ENCODE measurements at regions not wholly inside any gene's neighbourhood (a gene's known extent, or its start where the extent isn't known, plus 50 kb on each side); places are given as distances from the start of the nearest gene placed in this dataset.
A peak's percentile ranks its signal among the peaks of the same experiment; 100 is the strongest.

DNA sequence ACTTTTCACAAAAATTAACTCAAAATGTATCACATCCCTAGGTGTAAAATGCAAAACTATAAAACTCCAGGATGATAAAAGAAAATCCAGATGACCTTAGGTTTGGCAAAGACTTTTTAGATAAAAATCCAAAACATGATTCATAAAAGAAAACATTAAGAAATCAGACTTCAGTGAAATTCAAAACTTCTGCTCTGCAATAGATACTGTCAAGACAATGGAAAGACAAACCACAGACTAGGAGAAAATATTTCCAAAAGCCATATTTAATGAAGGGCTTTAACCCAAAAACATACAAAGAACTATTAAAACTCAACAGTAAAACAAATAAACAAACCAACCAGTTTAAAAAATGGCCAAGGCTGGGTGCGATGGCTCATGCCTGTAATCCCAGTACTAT, 173.6 kb upstream of the SPOPL start:
- H3K79me2 ChIP-seq (ENCODE audit: insufficient read depth, low read length): no peaks in the 10 kb centered on the region
- H3K79me1 ChIP-seq (ENCODE audit: insufficient read depth, low read depth, low read length, poor library complexity, severe bottlenecking): no peaks in the 10 kb centered on the region
- Mint-ChIP-seq H3K9me3 (no peaks in the 10 kb centered on the region), H3K36me3 (ENCODE audit: insufficient read depth in 1 of 3, low read depth in 3 of 3) (no peaks in the 10 kb centered on the region), H3K27ac (peak overlapping the region in 1 of 3 experiments; percentile 25; a peak in 1 of 7 replicates), H3K4me1 (no peaks in the 10 kb centered on the region), H3K27me3 (ENCODE audit: low read depth) (no peaks in the 10 kb centered on the region), H3K4me3 (no peak overlapping the region)
- H4K91ac ChIP-seq (ENCODE audit: insufficient read length, low read depth, low read length): no peak overlapping the region
- TF ChIP-seq, protein P1, sequence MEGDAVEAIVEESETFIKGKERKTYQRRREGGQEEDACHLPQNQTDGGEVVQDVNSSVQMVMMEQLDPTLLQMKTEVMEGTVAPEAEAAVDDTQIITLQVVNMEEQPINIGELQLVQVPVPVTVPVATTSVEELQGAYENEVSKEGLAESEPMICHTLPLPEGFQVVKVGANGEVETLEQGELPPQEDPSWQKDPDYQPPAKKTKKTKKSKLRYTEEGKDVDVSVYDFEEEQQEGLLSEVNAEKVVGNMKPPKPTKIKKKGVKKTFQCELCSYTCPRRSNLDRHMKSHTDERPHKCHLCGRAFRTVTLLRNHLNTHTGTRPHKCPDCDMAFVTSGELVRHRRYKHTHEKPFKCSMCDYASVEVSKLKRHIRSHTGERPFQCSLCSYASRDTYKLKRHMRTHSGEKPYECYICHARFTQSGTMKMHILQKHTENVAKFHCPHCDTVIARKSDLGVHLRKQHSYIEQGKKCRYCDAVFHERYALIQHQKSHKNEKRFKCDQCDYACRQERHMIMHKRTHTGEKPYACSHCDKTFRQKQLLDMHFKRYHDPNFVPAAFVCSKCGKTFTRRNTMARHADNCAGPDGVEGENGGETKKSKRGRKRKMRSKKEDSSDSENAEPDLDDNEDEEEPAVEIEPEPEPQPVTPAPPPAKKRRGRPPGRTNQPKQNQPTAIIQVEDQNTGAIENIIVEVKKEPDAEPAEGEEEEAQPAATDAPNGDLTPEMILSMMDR (conservative IDR thresholded peaks at IDR 0.05): no peak
- no peak overlapping the region for H4K8ac ChIP-seq (replicated peaks; ENCODE audit: insufficient read length, low read depth, low read length)
- H3K27ac ChIP-seq (ENCODE audit: insufficient read length, low read depth, low read length): no peak overlapping the region
- H3K4ac ChIP-seq (ENCODE audit: low read depth, low read length): no peak overlapping the region
- no peak overlapping the region for H3K4me2 ChIP-seq (ENCODE audit: insufficient read depth, insufficient read length, low read length)
- H2BK15ac ChIP-seq (ENCODE audit: low read depth, low read length): no peak overlapping the region
- no peak overlapping the region for H3K18ac ChIP-seq (ENCODE audit: insufficient read length, low read depth, low read length)
- no peaks in the 10 kb centered on the region for H3K9me3 ChIP-seq (ENCODE audit: control insufficient read depth, low read depth, low read length)
- no peak overlapping the region for H2BK5ac ChIP-seq (ENCODE audit: insufficient read length, low read length)
- H3K27me3 ChIP-seq (ENCODE audit: insufficient read depth, low read length): no peaks in the 10 kb centered on the region
- no peak overlapping the region for H3K14ac ChIP-seq (ENCODE audit: insufficient read depth, low read length)
- no peak overlapping the region for H2AK5ac ChIP-seq (ENCODE audit: insufficient read length, low read length)
- no peaks in the 10 kb centered on the region for H4K20me1 ChIP-seq (ENCODE audit: control insufficient read depth, insufficient read depth, insufficient read length)
- H2BK20ac ChIP-seq (ENCODE audit: low read depth, low read length, poor library complexity, severe bottlenecking): no peak overlapping the region
- no peak overlapping the region for H3K23ac ChIP-seq (ENCODE audit: insufficient read length, low read depth, low read length)
- DNase-seq: no peak
- H2BK120ac ChIP-seq (ENCODE audit: low read depth, low read length, poor library complexity, severe bottlenecking): no peak overlapping the region
- no peak overlapping the region for H3T11ph ChIP-seq (ENCODE audit: low read length)
- H3K9ac ChIP-seq (ENCODE audit: extremely low read depth, insufficient read length, low read length): no peak overlapping the region
- H2AFZ ChIP-seq (ENCODE audit: low read length): no peak overlapping the region
- no peak overlapping the region for H2BK12ac ChIP-seq (ENCODE audit: insufficient read length, low read depth, low read length)
- no peaks in the 10 kb centered on the region for H3K23me2 ChIP-seq (ENCODE audit: insufficient read length, low read depth, low read length, poor library complexity, severe bottlenecking)
- no peaks in the 10 kb centered on the region for H3K4me1 ChIP-seq (ENCODE audit: insufficient read depth, low read length)
- no CpG with 5 or more reads among the region's 1 CpG for WGBS (ENCODE audit: extremely low coverage, insufficient read length, low lambda C conversion rate)
- H4K5ac ChIP-seq (ENCODE audit: insufficient read length, low read depth, low read length): no peak overlapping the region
- no peak overlapping the region for H3K56ac ChIP-seq (ENCODE audit: insufficient read length, low read depth, low read length)

Data from H9 (cell line).